ENCODE measurements at regions not wholly inside any gene's neighbourhood (a gene's known extent, or its start where the extent isn't known, plus 50 kb on each side); places are given as distances from the start of the nearest gene placed in this dataset.

DNA sequence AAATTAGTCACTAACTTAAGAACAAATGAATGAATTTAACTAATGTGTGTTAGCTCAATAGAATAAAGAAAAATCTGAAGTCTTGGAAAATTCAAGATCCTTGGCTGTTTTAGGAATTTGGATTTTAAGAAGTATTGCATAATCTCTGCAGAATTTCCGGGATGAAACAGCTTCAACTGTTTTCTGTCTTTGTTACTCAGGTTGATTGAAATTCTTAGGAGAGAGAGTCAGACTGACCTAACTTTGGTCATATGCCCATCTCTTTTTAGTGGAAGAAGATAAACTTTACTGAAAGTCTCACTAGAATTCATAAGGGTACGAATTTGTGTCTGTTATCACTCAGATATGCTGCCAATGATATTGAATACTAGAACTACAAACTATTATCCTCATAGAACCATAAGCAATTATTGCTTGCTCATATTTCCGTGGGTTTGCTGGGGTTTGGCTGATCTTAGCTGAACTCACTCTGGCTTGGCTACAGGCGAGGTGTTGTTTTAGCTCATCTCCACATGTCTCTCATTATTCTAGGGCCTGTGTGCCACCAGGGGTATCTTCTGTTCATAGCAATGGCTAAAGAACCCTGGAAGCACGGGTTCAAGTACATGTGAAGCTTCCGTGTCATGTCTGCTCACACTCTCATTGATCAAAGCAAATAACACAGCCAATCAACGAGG lies 257.4 kb upstream of the NOVA1 start:
- dilution Hi-C loops (cut with HindIII; ENCODE audit: low sequenced_read_pairs, unreplicated experiment) (no loop called here), in situ Hi-C loops (cut with MboI; ENCODE audit: low sequenced_read_pairs) (no loop called here), intact Hi-C loops (cut with micrococcal nuclease) (no loop called here)
- no peak overlapping the region for H2BK15ac ChIP-seq (ENCODE audit: low read depth, low read length)
- no TSS peak for BruUV-seq (replicated peaks)
- no peak overlapping the region for H3K4me3 ChIP-seq (ENCODE audit: insufficient read depth, low read depth, low read length)
- no peak overlapping the region for H3K4ac ChIP-seq (ENCODE audit: low read depth, low read length)
- no peak overlapping the region for H3K18ac ChIP-seq (ENCODE audit: low read depth, low read length)
- ChIA-PET POLR2A (ENCODE audit: unreplicated experiment) (no interaction called here), CTCF (interaction anchor here (0.6 kb wide), 1 partner anchor 691 kb away, joined by 3 read pairs; no protein-coding TSS in a partner anchor)
- H4K91ac ChIP-seq (ENCODE audit: insufficient read depth, low read depth, low read length): no peak overlapping the region
- H2AK5ac ChIP-seq (ENCODE audit: low read depth, low read length): no peak overlapping the region
- no peak overlapping the region for H3K27ac ChIP-seq (ENCODE audit: insufficient read depth, low read length)
- H3K36me3 ChIP-seq (ENCODE audit: control insufficient read depth, insufficient read depth, low read length): no peaks in the 10 kb centered on the region
- no peak overlapping the region for H4K8ac ChIP-seq (ENCODE audit: low read depth in 2 of 2, low read length in 2 of 2)
- WGBS, 2 experiments (ENCODE audit: extremely low coverage in 2 of 2, insufficient read length in 1 of 2): no CpG with 5 or more reads among the region's 7 CpGs
- H3K4me2 ChIP-seq (ENCODE audit: low read depth, low read length): no peak overlapping the region
- H3K27me3 ChIP-seq (ENCODE audit: control insufficient read depth, insufficient read depth, low read length): no peaks in the 10 kb centered on the region
- no peak overlapping the region for H3K56ac ChIP-seq (ENCODE audit: extremely low read depth, insufficient read depth, low read length)
- no peak overlapping the region for H4K5ac ChIP-seq (ENCODE audit: low read depth, low read length)
- no peak overlapping the region for H3K9ac ChIP-seq (ENCODE audit: low read depth, low read length)
- no peak for ATAC-seq (ENCODE audit: low read depth)
- no peak overlapping the region for H3K14ac ChIP-seq (replicated peaks; ENCODE audit: low read depth, low read length)
- TF ChIP-seq SMC3 (IDR thresholded peaks at IDR 0.05; ENCODE audit: low read depth, low read length): no peak
- peak; percentile 36; the same call in 1 of the 2 replicates for TF ChIP-seq CEBPB (IDR thresholded peaks at IDR 0.05; ENCODE audit: low read depth, low read length)
- no peak overlapping the region for H2AFZ ChIP-seq (replicated peaks; ENCODE audit: low read length, poor library complexity)
- H3K9me1 ChIP-seq (ENCODE audit: insufficient read depth, low read length): no peaks in the 10 kb centered on the region
- no peak overlapping the region for H2BK5ac ChIP-seq (ENCODE audit: low read depth, low read length, poor library complexity, severe bottlenecking)
- H2AK9ac ChIP-seq (replicated peaks; ENCODE audit: low read depth, low read length, poor library complexity): no peak overlapping the region
- peaks cover 2% of the 10 kb centered on the region; the same call in 1 of the 2 replicates for H3K9me3 ChIP-seq (ENCODE audit: control insufficient read depth, insufficient read depth, low read length)
- DNase-seq: no peak
- H2BK120ac ChIP-seq (ENCODE audit: low read depth, low read length): no peak overlapping the region
- no peaks in the 10 kb centered on the region for H3K4me1 ChIP-seq (ENCODE audit: control insufficient read depth, insufficient read depth, low read length)
- H2BK20ac ChIP-seq (ENCODE audit: low read depth, low read length): no peak overlapping the region
- H3K23ac ChIP-seq (ENCODE audit: low read depth, low read length): no peak overlapping the region
- H3K79me1 ChIP-seq (ENCODE audit: low read depth in 1 of 2, low read length in 2 of 2): no peaks in the 10 kb centered on the region
- no peaks in the 10 kb centered on the region for H4K20me1 ChIP-seq (ENCODE audit: insufficient read depth, low read length)

Measured in IMR-90 (cell line).